RWPE2 (cell line): ENCODE measurements at regions not wholly inside any gene's neighbourhood (a gene's known extent, or its start where the extent isn't known, plus 50 kb on each side); places are given as distances from the start of the nearest gene placed in this dataset.

ENCODE experiments used
- ATAC-seq: fragments of 200-7000 bp; cut with Tn5 transposase; 3 replicates; pipeline ENCODE4 v1.9.1; 2021; ENCODE audit warnings: low read depth
- DNase-seq: peaks from one replicate; pipeline ENCODE4 v3.0.0-alpha.2; 2020; ENCODE audit warnings: low spot score
- H3K27ac ChIP-seq: fragments of 450-650 bp; 2 replicates; pipeline ENCODE4 v1.5.1; 2017; ENCODE audit warnings: mild to moderate bottlenecking; ENCODE audit not compliant: poor library complexity, severe bottlenecking
- H3K27me3 ChIP-seq: fragments of 250-450 bp; sonication (Bioruptor Pico); 2 replicates; pipeline ENCODE4 v1.5.1; 2021; ENCODE audit warnings: mild to moderate bottlenecking, moderate library complexity; ENCODE audit not compliant: insufficient read depth, poor library complexity, severe bottlenecking
- H3K36me3 ChIP-seq: fragments of 250-450 bp; sonication (Bioruptor Pico); 2 replicates; pipeline ENCODE4 v1.5.1; 2020; ENCODE audit warnings: low read depth, mild to moderate bottlenecking, moderate library complexity
- H3K4me1 ChIP-seq: fragments of 250-450 bp; sonication (Bioruptor Pico); 2 replicates; pipeline ENCODE4 v1.5.1; 2021; ENCODE audit warnings: mild to moderate bottlenecking, moderate library complexity; ENCODE audit not compliant: insufficient read depth, poor library complexity, severe bottlenecking
- H3K4me3 ChIP-seq: fragments of 250-450 bp; sonication (Bioruptor Pico); 2 replicates; pipeline ENCODE4 v1.5.1; 2021; ENCODE audit warnings: mild to moderate bottlenecking, moderate library complexity; ENCODE audit not compliant: severe bottlenecking
- H3K9me3 ChIP-seq: fragments of 250-450 bp; sonication (Bioruptor Pico); 2 replicates; pipeline ENCODE4 v1.5.1; 2021; ENCODE audit warnings: mild to moderate bottlenecking, moderate library complexity; ENCODE audit not compliant: severe bottlenecking
- TF ChIP-seq, protein P1 (sequence below): fragments of 450-650 bp; IDR thresholded peaks from one replicate; pipeline ENCODE4 v1.5.1; 2017; ENCODE audit warnings: mild to moderate bottlenecking, moderate library complexity; ENCODE audit not compliant: poor library complexity, severe bottlenecking

GRCh38 chr13:76361868-76362267 is 524.3 kb downstream of the KCTD12 start:
- Histone ChIP-seq H3K4me3 (no peak overlapping the region), H3K36me3 (no peaks in the 10 kb centered on the region), H3K4me1 (no peaks in the 10 kb centered on the region), H3K27ac (no peak overlapping the region), H3K9me3 (no peaks in the 10 kb centered on the region), H3K27me3 (no peaks in the 10 kb centered on the region)
- no peak for DNase-seq
- TF ChIP-seq, protein P1, sequence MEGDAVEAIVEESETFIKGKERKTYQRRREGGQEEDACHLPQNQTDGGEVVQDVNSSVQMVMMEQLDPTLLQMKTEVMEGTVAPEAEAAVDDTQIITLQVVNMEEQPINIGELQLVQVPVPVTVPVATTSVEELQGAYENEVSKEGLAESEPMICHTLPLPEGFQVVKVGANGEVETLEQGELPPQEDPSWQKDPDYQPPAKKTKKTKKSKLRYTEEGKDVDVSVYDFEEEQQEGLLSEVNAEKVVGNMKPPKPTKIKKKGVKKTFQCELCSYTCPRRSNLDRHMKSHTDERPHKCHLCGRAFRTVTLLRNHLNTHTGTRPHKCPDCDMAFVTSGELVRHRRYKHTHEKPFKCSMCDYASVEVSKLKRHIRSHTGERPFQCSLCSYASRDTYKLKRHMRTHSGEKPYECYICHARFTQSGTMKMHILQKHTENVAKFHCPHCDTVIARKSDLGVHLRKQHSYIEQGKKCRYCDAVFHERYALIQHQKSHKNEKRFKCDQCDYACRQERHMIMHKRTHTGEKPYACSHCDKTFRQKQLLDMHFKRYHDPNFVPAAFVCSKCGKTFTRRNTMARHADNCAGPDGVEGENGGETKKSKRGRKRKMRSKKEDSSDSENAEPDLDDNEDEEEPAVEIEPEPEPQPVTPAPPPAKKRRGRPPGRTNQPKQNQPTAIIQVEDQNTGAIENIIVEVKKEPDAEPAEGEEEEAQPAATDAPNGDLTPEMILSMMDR, result no peak
- no peak for ATAC-seq

- Histone ChIP-seq H3K27me3 (no peaks in the 10 kb centered on the region), H3K9me3 (no peaks in the 10 kb centered on the region), H3K4me1 (no peaks in the 10 kb centered on the region), H3K4me3 (no peak overlapping the region), H3K27ac (no peak overlapping the region), H3K36me3 (no peaks in the 10 kb centered on the region)
- DNase-seq (no peak), ATAC-seq (no peak)
- TF ChIP-seq, protein P1, result no peak
Measured at GRCh38 chr13:76351541-76352229, 534.5 kb downstream of the KCTD12 start.

DNA sequence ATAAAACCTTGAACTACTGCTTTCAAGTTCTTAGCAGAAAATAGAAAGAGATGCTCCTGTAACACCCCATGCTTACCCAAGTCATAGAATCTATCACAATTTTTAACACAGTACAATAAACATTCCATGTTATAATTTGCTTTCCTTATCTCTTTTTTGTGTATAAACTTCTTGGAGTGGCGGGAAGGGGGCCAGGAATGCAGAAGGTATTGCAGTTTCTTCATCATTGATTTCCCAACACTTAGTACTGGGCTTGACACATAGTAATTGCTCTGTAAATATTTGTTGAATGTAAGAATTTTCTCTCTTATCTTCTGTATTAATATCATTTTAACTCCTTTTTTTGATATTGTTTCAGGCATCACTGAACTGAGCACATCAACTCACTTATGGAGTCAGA is 535.8 kb downstream of the KCTD12 start:
- Histone ChIP-seq H3K4me3 (no peak overlapping the region), H3K36me3 (no peaks in the 10 kb centered on the region), H3K27me3 (no peaks in the 10 kb centered on the region), H3K9me3 (no peaks in the 10 kb centered on the region), H3K27ac (no peak overlapping the region), H3K4me1 (no peaks in the 10 kb centered on the region)
- ATAC-seq (no peak), DNase-seq (no peak)
- TF ChIP-seq, protein P1, result no peak

DNA sequence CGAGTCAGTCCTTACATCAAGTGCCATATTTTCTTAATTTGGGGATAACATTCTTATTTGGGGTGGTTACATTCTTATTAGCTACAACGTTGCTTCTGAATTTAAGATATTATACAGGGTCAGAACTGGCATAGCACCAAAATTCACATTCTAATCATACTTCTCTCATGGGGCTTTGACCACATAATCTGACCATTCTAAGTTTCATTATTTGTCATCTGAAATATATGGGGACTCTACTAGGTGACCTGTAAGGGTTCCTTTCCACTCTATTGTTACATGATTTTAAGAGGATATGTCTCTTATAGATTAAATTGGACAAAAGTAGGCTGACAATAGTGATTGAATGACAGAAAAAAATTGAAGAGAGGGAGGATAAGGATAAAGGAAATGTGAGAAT is 536.5 kb downstream of the KCTD12 start:
- Histone ChIP-seq H3K36me3 (no peaks in the 10 kb centered on the region), H3K4me1 (no peaks in the 10 kb centered on the region), H3K4me3 (no peak overlapping the region), H3K9me3 (no peaks in the 10 kb centered on the region), H3K27me3 (no peaks in the 10 kb centered on the region), H3K27ac (no peak overlapping the region)
- DNase-seq, result no peak
- ATAC-seq, result no peak
- TF ChIP-seq, protein P1, result no peak

DNA sequence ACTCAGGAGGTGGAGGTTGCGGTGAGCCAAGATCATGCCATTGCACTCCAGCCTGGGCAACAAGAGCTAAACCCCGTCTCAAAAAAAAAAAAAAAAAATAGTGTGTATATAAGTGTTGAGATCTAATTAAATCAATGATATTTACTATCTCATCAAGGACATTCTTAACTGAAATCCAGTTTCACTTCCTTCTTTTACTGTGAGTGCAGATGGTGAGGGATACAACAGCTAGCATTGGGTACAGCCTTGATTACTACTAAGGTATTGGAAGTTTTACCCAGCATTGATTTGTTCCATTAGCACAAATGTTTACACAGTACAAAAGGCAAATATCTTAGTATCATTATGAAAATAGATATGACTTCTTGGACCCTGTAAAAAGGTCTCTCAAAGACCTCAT is 546.6 kb downstream of the KCTD12 start:
- H3K4me1 ChIP-seq, result no peaks in the 10 kb centered on the region
- no peaks in the 10 kb centered on the region for H3K9me3 ChIP-seq
- no peaks in the 10 kb centered on the region for H3K36me3 ChIP-seq
- H3K27ac ChIP-seq, result no peak overlapping the region
- DNase-seq, result no peak
- H3K27me3 ChIP-seq, result no peaks in the 10 kb centered on the region
- ATAC-seq, result no peak
- no peak overlapping the region for H3K4me3 ChIP-seq
- TF ChIP-seq, protein P1, result no peak
